ENCODE measurements at regions not wholly inside any gene's neighbourhood (a gene's known extent, or its start where the extent isn't known, plus 50 kb on each side); places are given as distances from the start of the nearest gene placed in this dataset.

GRCh38 chr20:12022126-12022525 is 104.4 kb downstream of the BTBD3 start:
- H3K36me3 ChIP-seq, result no peaks in the 10 kb centered on the region
- DNase-seq (no peak), ATAC-seq (no peak)
- no peaks in the 10 kb centered on the region for H3K9me3 ChIP-seq
- intact Hi-C loops (cut with DNase I), result no loop called here
- no peak overlapping the region for H3K27ac ChIP-seq
- H3K4me1 ChIP-seq, result peaks cover 0 to 4% (median 0%) of the 10 kb centered on the region in 9 donors
- H3K4me3 ChIP-seq, result no peak overlapping the region
- 97 to 100% methylated on average over 2 of the region's 2 CpGs for WGBS, 2 donors
- TF ChIP-seq, protein P1, sequence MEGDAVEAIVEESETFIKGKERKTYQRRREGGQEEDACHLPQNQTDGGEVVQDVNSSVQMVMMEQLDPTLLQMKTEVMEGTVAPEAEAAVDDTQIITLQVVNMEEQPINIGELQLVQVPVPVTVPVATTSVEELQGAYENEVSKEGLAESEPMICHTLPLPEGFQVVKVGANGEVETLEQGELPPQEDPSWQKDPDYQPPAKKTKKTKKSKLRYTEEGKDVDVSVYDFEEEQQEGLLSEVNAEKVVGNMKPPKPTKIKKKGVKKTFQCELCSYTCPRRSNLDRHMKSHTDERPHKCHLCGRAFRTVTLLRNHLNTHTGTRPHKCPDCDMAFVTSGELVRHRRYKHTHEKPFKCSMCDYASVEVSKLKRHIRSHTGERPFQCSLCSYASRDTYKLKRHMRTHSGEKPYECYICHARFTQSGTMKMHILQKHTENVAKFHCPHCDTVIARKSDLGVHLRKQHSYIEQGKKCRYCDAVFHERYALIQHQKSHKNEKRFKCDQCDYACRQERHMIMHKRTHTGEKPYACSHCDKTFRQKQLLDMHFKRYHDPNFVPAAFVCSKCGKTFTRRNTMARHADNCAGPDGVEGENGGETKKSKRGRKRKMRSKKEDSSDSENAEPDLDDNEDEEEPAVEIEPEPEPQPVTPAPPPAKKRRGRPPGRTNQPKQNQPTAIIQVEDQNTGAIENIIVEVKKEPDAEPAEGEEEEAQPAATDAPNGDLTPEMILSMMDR (IDR thresholded peaks at IDR 0.05), result no peak
- H3K27me3 ChIP-seq, result no peaks in the 10 kb centered on the region

DNA sequence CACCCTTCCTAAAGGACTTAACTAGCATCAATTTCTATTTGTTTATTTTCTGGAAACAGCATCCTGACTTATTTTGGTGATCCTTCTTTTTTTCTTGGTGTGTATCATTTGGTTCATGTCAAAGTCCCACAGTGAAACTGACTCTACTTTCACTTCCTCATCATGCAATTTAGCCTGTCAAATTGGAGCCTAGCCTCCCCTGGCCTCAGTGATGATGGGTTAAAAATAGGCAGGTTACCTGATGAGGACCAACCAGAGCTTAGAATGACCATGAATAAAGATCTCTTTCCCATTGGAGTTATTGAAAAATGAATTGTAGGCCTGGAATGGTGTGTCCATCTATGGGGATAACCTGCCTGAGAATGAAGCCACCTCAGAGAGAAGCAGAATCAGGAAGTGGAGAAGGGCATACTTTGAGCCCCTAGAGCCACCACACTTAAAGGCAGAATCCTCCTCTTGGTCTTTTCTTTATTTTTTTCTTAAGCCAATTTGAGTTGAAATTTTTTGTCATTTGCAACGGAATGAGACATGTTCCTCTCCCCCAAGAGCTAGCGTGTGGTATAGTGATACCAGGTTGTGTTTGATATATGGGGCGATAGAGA is 105.6 kb downstream of the BTBD3 start:
- Histone ChIP-seq H3K27me3 (no peaks in the 10 kb centered on the region), H3K4me1 (peaks cover 0 to 3% (median 0%) of the 10 kb centered on the region in 9 donors), H3K27ac (no peak overlapping the region), H3K4me3 (no peak overlapping the region), H3K9me3 (no peaks in the 10 kb centered on the region), H3K36me3 (no peaks in the 10 kb centered on the region)
- intact Hi-C loops (cut with DNase I), result no loop called here
- ATAC-seq (no peak), DNase-seq (no peak)
- 81 to 95% methylated on average over 3 of the region's 3 CpGs for WGBS, 2 donors
- TF ChIP-seq, protein P1 (IDR thresholded peaks at IDR 0.05), result no peak

GRCh38 chr20:12028771-12029170 is 111.1 kb downstream of the BTBD3 start:
- Histone ChIP-seq H3K27me3 (no peaks in the 10 kb centered on the region), H3K36me3 (no peaks in the 10 kb centered on the region), H3K4me3 (no peak overlapping the region), H3K4me1 (no peaks in the 10 kb centered on the region), H3K9me3 (no peaks in the 10 kb centered on the region), H3K27ac (no peak overlapping the region)
- TF ChIP-seq, protein P1 (IDR thresholded peaks at IDR 0.05), result no peak
- intact Hi-C loops (cut with DNase I), result no loop called here
- ATAC-seq, result no peak
- 89 to 90% methylated on average over 6 of the region's 6 CpGs for WGBS, 2 donors
- no peak for DNase-seq

DNA sequence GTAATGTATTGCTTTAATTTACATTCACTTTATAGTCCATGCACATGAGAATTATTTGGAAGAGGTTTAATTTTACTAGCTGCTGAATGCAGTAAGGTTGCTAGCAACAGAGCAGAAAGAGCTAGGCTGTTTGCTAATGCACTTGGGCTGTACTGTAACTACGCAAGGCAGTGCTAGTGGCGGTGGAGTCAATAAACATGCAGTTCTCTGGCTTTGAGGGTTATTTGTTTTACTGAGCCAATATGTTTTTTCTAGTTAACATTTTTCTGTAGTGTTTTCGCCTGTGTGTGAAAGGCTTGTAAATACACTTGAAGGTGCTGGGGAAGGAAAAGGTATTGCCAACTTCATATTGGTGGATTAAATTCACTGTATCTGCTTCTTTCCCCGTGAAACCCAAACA is 112.8 kb downstream of the BTBD3 start:
- H3K27ac ChIP-seq, result no peak overlapping the region
- DNase-seq, result no peak
- intact Hi-C loops (cut with DNase I), result no loop called here
- H3K27me3 ChIP-seq, result no peaks in the 10 kb centered on the region
- TF ChIP-seq, protein P1 (IDR thresholded peaks at IDR 0.05), result no peak
- 90 to 97% methylated on average over 4 of the region's 4 CpGs for WGBS, 2 donors
- H3K36me3 ChIP-seq, result no peaks in the 10 kb centered on the region
- H3K9me3 ChIP-seq, result no peaks in the 10 kb centered on the region
- no peak overlapping the region for H3K4me3 ChIP-seq
- H3K4me1 ChIP-seq, result no peaks in the 10 kb centered on the region
- no peak for ATAC-seq

Measured in heart right ventricle (tissue), 16 donors.